HepG2 (cell line): ENCODE measurements at regions not wholly inside any gene's neighbourhood (a gene's known extent, or its start where the extent isn't known, plus 50 kb on each side); places are given as distances from the start of the nearest gene placed in this dataset.

ENCODE experiments used
- GABPA ChIP-seq, 2 experiments: IDR thresholded peaks; 2 replicates each; pipeline ENCODE4 v1.6.1; 2011 to 2016; ENCODE audit warnings: low read depth in 2 of 2, low read length in 1 of 2, missing biosample characterization in 1 of 2, missing genetic modification characterization in 1 of 2
- ZFP1 ChIP-seq: IDR thresholded peaks from 2 replicates; pipeline ENCODE4 v1.6.1; 2016
- ZZZ3 ChIP-seq: sonication (generic); formaldehyde crosslinking; IDR thresholded peaks from 2 replicates; pipeline ENCODE4 v1.4.0; 2020; ENCODE audit warnings: missing genetic modification reagents, mild to moderate bottlenecking, borderline replicate concordance
- TF ChIP-seq, protein P1 (sequence below): sonication (generic); formaldehyde crosslinking; IDR thresholded peaks from 2 replicates; pipeline ENCODE4 v1.5.1; 2020; ENCODE audit warnings: missing genetic modification reagents, mild to moderate bottlenecking, borderline replicate concordance
- TF ChIP-seq, protein P2 (sequence below), 2 experiments: sonication (generic) in 1 of 2; formaldehyde crosslinking in 1 of 2; IDR thresholded peaks; 2 replicates each; pipeline versions ENCODE4 v1.5.1 to v1.6.1; 2011 to 2020; ENCODE audit warnings: borderline replicate concordance in 1 of 2, low read depth in 1 of 2, low read length in 1 of 2, mild to moderate bottlenecking in 1 of 2, missing genetic modification reagents in 1 of 2, moderate library complexity in 1 of 2

DNA sequence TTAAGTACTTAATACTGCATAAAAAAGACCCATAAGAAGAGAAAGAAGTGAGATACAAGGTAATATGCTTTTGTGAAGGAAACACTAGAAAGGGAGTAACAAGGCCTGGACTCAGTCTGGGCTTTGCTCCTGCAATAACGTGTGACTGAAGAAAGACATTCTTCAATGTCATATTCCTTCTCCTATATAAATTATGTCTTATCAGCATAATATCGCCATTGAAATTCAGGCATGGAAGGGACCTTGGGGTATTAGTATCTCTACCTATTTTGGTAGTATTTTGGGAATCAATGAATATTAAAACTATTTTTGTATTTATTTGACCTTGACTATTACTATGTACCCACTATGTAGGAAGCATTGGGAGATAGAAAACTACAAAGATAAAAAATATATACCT is 62.2 kb upstream of the GIMD1 start:
- TF ChIP-seq, protein P1, sequence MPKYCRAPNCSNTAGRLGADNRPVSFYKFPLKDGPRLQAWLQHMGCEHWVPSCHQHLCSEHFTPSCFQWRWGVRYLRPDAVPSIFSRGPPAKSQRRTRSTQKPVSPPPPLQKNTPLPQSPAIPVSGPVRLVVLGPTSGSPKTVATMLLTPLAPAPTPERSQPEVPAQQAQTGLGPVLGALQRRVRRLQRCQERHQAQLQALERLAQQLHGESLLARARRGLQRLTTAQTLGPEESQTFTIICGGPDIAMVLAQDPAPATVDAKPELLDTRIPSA (CRISPR knock-in tag): no peak
- TF ChIP-seq ZZZ3 (CRISPR knock-in tag) (no peak), ZFP1 (CRISPR knock-in tag) (no peak), GABPA (IDR thresholded peaks at IDR 0.05; ENCODE audit: low read depth, low read length) (no peak), GABPA (CRISPR knock-in tag; IDR thresholded peaks at IDR 0.05; ENCODE audit: low read depth) (no peak)
- TF ChIP-seq, protein P2, sequence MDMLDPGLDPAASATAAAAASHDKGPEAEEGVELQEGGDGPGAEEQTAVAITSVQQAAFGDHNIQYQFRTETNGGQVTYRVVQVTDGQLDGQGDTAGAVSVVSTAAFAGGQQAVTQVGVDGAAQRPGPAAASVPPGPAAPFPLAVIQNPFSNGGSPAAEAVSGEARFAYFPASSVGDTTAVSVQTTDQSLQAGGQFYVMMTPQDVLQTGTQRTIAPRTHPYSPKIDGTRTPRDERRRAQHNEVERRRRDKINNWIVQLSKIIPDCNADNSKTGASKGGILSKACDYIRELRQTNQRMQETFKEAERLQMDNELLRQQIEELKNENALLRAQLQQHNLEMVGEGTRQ (IDR thresholded peaks at IDR 0.05; ENCODE audit: low read depth, low read length): no peak
- TF ChIP-seq, protein P2 (CRISPR knock-in tag; IDR thresholded peaks at IDR 0.05; ENCODE audit: borderline replicate concordance): no peak
